HepG2 (cell line): ENCODE measurements at regions not wholly inside any gene's neighbourhood (a gene's known extent, or its start where the extent isn't known, plus 50 kb on each side); places are given as distances from the start of the nearest gene placed in this dataset.

Source experiments
- CEBPB ChIP-seq: IDR thresholded peaks from 2 replicates; pipeline ENCODE4 v1.6.1; 2011; ENCODE audit warnings: low read depth, low read length, improper control_type of control experiment, borderline replicate concordance
- GLI4 ChIP-seq: sonication (generic); formaldehyde crosslinking; IDR thresholded peaks from 2 replicates; pipeline ENCODE4 v1.5.1; 2020; ENCODE audit warnings: missing genetic modification reagents, mild to moderate bottlenecking, moderate library complexity, borderline replicate concordance
- HCFC1 ChIP-seq: fragments of 150-350 bp; IDR thresholded peaks from 2 replicates; pipeline ENCODE4 v1.6.1; 2014; ENCODE audit warnings: low read depth, low read length
- KDM4B ChIP-seq: sonication (generic); formaldehyde crosslinking; IDR thresholded peaks from 2 replicates; pipeline ENCODE4 v1.4.0; 2020; ENCODE audit warnings: missing genetic modification reagents
- MYNN ChIP-seq: sonication (generic); formaldehyde crosslinking; IDR thresholded peaks from 2 replicates; pipeline ENCODE4 v1.4.0; 2020; ENCODE audit warnings: mild to moderate bottlenecking, low read depth, missing genetic modification reagents
- NCOA5 ChIP-seq: sonication (generic); formaldehyde crosslinking; IDR thresholded peaks from 2 replicates; pipeline ENCODE4 v1.4.0; 2020; ENCODE audit warnings: missing genetic modification reagents
- REST ChIP-seq, 2 experiments: IDR thresholded peaks; 2 replicates each; pipeline ENCODE4 v1.6.1; 2011 to 2012; ENCODE audit warnings: low read length in 2 of 2, borderline replicate concordance in 1 of 2, low read depth in 1 of 2, mild to moderate bottlenecking in 1 of 2, moderate library complexity in 1 of 2
- TAF1 ChIP-seq: sonication (generic); formaldehyde crosslinking; IDR thresholded peaks from 2 replicates; pipeline ENCODE4 v1.4.0; 2020; ENCODE audit warnings: missing genetic modification reagents
- TCF12 ChIP-seq, 2 experiments: fragments of 450-650 bp in 1 of 2; sonication (generic) in 1 of 2; formaldehyde crosslinking in 1 of 2; IDR thresholded peaks; 2 replicates each; pipeline versions ENCODE4 v1.6.1 to v1.8.0; 2017 to 2022; ENCODE audit warnings: antibody characterized with exemption in 1 of 2, mild to moderate bottlenecking in 1 of 2, missing genetic modification reagents in 1 of 2, moderate library complexity in 1 of 2
- YY1 ChIP-seq: IDR thresholded peaks from 2 replicates; pipeline ENCODE4 v1.6.1; 2011; ENCODE audit warnings: low read length, low read depth, moderate library complexity, mild to moderate bottlenecking; ENCODE audit not compliant: insufficient read depth, insufficient replicate concordance
- ZNF124 ChIP-seq: sonication (generic); formaldehyde crosslinking; IDR thresholded peaks from 2 replicates; pipeline ENCODE4 v1.4.0; 2020; ENCODE audit warnings: missing genetic modification reagents
- ZNF224 ChIP-seq: sonication (generic); formaldehyde crosslinking; IDR thresholded peaks from 2 replicates; pipeline ENCODE4 v1.5.0; 2020; ENCODE audit warnings: mild to moderate bottlenecking, missing genetic modification reagents
- ZNF431 ChIP-seq: sonication (generic); formaldehyde crosslinking; IDR thresholded peaks from 2 replicates; pipeline ENCODE4 v1.9.0; 2022; ENCODE audit warnings: missing genetic modification reagents, low read depth, mild to moderate bottlenecking, borderline replicate concordance
- ZNF777 ChIP-seq: sonication (generic); formaldehyde crosslinking; IDR thresholded peaks from 2 replicates; pipeline ENCODE4 v1.4.0; 2020; ENCODE audit warnings: missing genetic modification reagents

- TF ChIP-seq ZNF124 (CRISPR knock-in tag) (no peak), MYNN (CRISPR knock-in tag) (no peak), YY1 (no peak), ZNF224 (CRISPR knock-in tag) (no peak), KDM4B (CRISPR knock-in tag) (no peak), GLI4 (CRISPR knock-in tag) (no peak), TCF12 (IDR thresholded peaks at IDR 0.05) (no peak), TCF12 (CRISPR knock-in tag; IDR thresholded peaks at IDR 0.05) (no peak), NCOA5 (CRISPR knock-in tag) (no peak), REST (IDR thresholded peaks at IDR 0.05; ENCODE audit: borderline replicate concordance in 1 of 2, low read depth in 1 of 2, low read length in 2 of 2) (no peak), HCFC1 (no peak), ZNF777 (no peak), CEBPB (no peak), ZNF431 (CRISPR knock-in tag) (no peak), TAF1 (no peak)
Measured at GRCh38 chr1:229769809-229770208, 143.8 kb downstream of the URB2 start.
